Kidney (tissue), 13 donors: ENCODE measurements at regions not wholly inside any gene's neighbourhood (a gene's known extent, or its start where the extent isn't known, plus 50 kb on each side); places are given as distances from the start of the nearest gene placed in this dataset.

Experiments
- DNase-seq, 5 donors: peaks; one replicate each; pipeline ENCODE4 v3.0.0-alpha.2; 2013 to 2020
- FAIRE-seq: peaks from 2 replicates; lab custom pipeline; 2012; peaks lifted over from hg19 to GRCh38; lab: Jason Lieb, UNC
- H3K27ac ChIP-seq, 2 donors: one replicate each; pipeline ENCODE4 v1.7.0; 2013; ENCODE audit warnings: low read depth in 2 of 2, low read length in 2 of 2, inconsistent platforms in 1 of 2
- H3K27me3 ChIP-seq: one replicate; pipeline ENCODE4 v1.7.1; 2013; ENCODE audit warnings: low read length, inconsistent platforms; ENCODE audit not compliant: control insufficient read depth, insufficient read depth
- H3K36me3 ChIP-seq, 3 donors: one replicate each; pipeline versions ENCODE4 v1.7.0 to v1.7.1; 2013; ENCODE audit warnings: low read length in 3 of 3, control low read depth in 1 of 3, inconsistent platforms in 1 of 3; ENCODE audit not compliant: insufficient read depth in 3 of 3, control insufficient read depth in 2 of 3
- H3K4me1 ChIP-seq, 3 donors: one replicate each; pipeline versions ENCODE4 v1.7.0 to v1.7.1; 2013; ENCODE audit warnings: low read length in 3 of 3, inconsistent platforms in 1 of 3, low read depth in 1 of 3; ENCODE audit not compliant: control insufficient read depth in 2 of 3, insufficient read depth in 2 of 3
- H3K4me3 ChIP-seq, 3 donors: one replicate each; pipeline versions ENCODE4 v1.7.0 to v1.8.1; 2013; ENCODE audit warnings: low read length in 3 of 3, control low read depth in 1 of 3, inconsistent platforms in 1 of 3
- H3K9ac ChIP-seq, 3 donors: one replicate each; pipeline versions ENCODE4 v1.7.0 to v1.7.1; 2013; ENCODE audit warnings: low read length in 3 of 3, control low read depth in 1 of 3, inconsistent platforms in 1 of 3
- H3K9me3 ChIP-seq, 3 donors: one replicate each; pipeline versions ENCODE4 v1.7.0 to v1.7.1; 2013; ENCODE audit warnings: low read length in 3 of 3, control low read depth in 1 of 3, inconsistent platforms in 1 of 3; ENCODE audit not compliant: control insufficient read depth in 2 of 3, insufficient read depth in 1 of 3
- intact Hi-C: fragments of 100-400 bp; cut with DNase I; formaldehyde crosslinking; loops from one replicate; pipeline ENCODE4 v1.11.1; 2022
- TF ChIP-seq, protein P1 (sequence below): IDR thresholded peaks from 3 replicates; pipeline ENCODE4 v1.5.1; 2012; ENCODE audit warnings: mild to moderate bottlenecking, moderate library complexity, borderline replicate concordance; ENCODE audit not compliant: insufficient read depth; ENCODE audit errors: extremely low read depth
- donor health status: control.
- donor health status: control.
- donor health status: control.
- donor health status: control.
- donor health status: control.
- donor health status: DM: yes; HTN: yes; CAD: no.
- donor health status: Normal renal cell carcinoma (clear cell type).

- no peaks in the 10 kb centered on the region for H3K9me3 ChIP-seq
- DNase-seq, result no peak
- no peak for FAIRE-seq
- no peak overlapping the region for H3K27ac ChIP-seq
- intact Hi-C loops, result no loop called here
- H3K36me3 ChIP-seq, result no peaks in the 10 kb centered on the region
- H3K4me3 ChIP-seq, result no peak overlapping the region
- no peak overlapping the region for H3K9ac ChIP-seq
- TF ChIP-seq, protein P1, sequence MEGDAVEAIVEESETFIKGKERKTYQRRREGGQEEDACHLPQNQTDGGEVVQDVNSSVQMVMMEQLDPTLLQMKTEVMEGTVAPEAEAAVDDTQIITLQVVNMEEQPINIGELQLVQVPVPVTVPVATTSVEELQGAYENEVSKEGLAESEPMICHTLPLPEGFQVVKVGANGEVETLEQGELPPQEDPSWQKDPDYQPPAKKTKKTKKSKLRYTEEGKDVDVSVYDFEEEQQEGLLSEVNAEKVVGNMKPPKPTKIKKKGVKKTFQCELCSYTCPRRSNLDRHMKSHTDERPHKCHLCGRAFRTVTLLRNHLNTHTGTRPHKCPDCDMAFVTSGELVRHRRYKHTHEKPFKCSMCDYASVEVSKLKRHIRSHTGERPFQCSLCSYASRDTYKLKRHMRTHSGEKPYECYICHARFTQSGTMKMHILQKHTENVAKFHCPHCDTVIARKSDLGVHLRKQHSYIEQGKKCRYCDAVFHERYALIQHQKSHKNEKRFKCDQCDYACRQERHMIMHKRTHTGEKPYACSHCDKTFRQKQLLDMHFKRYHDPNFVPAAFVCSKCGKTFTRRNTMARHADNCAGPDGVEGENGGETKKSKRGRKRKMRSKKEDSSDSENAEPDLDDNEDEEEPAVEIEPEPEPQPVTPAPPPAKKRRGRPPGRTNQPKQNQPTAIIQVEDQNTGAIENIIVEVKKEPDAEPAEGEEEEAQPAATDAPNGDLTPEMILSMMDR, result no peak
- H3K27me3 ChIP-seq, result no peaks in the 10 kb centered on the region
- H3K4me1 ChIP-seq, result no peaks in the 10 kb centered on the region
Measured at GRCh38 chr9:18404434-18405029, 69.4 kb upstream of the ADAMTSL1 start.

- Histone ChIP-seq H3K36me3 (no peaks in the 10 kb centered on the region), H3K4me1 (no peaks in the 10 kb centered on the region), H3K9ac (no peak overlapping the region), H3K4me3 (no peak overlapping the region), H3K9me3 (no peaks in the 10 kb centered on the region), H3K27me3 (no peaks in the 10 kb centered on the region), H3K27ac (no peak overlapping the region)
- TF ChIP-seq, protein P1, result no peak
- no peak for FAIRE-seq
- no peak for DNase-seq
- intact Hi-C loops, result no loop called here
Measured at GRCh38 chr9:18405240-18405639, 68.7 kb upstream of the ADAMTSL1 start.

- Histone ChIP-seq H3K4me1 (no peaks in the 10 kb centered on the region), H3K9ac (no peak overlapping the region), H3K27me3 (no peaks in the 10 kb centered on the region), H3K4me3 (no peak overlapping the region), H3K9me3 (no peaks in the 10 kb centered on the region), H3K36me3 (no peaks in the 10 kb centered on the region), H3K27ac (no peak overlapping the region)
- DNase-seq (no peak), FAIRE-seq (no peak)
- intact Hi-C loops, result no loop called here
- TF ChIP-seq, protein P1, result no peak
Measured at GRCh38 chr9:18410983-18411382, 63.0 kb upstream of the ADAMTSL1 start.

- Histone ChIP-seq H3K4me1 (no peaks in the 10 kb centered on the region), H3K27me3 (no peaks in the 10 kb centered on the region), H3K9ac (no peak overlapping the region), H3K9me3 (no peaks in the 10 kb centered on the region), H3K27ac (no peak overlapping the region), H3K4me3 (no peak overlapping the region), H3K36me3 (no peaks in the 10 kb centered on the region)
- FAIRE-seq (no peak), DNase-seq (no peak)
- intact Hi-C loops, result no loop called here
- TF ChIP-seq, protein P1, result no peak
Measured at GRCh38 chr9:18421391-18421790, 52.6 kb upstream of the ADAMTSL1 start.
